GM19397 (cell line): ENCODE measurements at regions not wholly inside any gene's neighbourhood (a gene's known extent, or its start where the extent isn't known, plus 50 kb on each side); places are given as distances from the start of the nearest gene placed in this dataset.

Experiments used
- ATAC-seq: cut with Tn5 transposase; IDR thresholded peaks from one replicate; pipeline ENCODE4 v1.9.1; 2021; ENCODE audit warnings: mild to moderate bottlenecking, moderate library complexity; ENCODE audit not compliant: unreplicated experiment

- ATAC-seq = no peak
Observed at GRCh38 chr4:152269448-152270191, 266.3 kb downstream of the FBXW7 start.

DNA sequence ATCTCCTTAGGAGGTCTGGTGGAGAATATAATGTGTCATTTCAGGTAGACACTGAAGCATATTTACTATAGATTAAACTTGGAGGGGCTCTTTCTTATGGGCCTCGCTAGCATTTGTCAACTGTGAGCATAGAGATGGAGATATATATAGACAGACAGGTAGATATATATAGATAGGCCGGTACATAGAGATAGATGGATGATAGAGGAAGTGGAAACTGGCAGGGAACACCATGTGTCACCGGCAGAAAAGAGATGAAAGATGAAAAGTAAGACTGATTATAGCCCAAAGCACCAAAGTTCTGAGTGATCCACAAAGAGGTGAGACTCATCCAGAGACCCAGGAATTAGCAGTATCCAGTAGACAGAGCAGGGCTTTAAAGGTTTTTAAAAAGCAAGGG, 268.1 kb downstream of the FBXW7 start:
- ATAC-seq = no peak

- ATAC-seq = no peak
Observed at GRCh38 chr4:152266831-152267480, 268.9 kb downstream of the FBXW7 start.

DNA sequence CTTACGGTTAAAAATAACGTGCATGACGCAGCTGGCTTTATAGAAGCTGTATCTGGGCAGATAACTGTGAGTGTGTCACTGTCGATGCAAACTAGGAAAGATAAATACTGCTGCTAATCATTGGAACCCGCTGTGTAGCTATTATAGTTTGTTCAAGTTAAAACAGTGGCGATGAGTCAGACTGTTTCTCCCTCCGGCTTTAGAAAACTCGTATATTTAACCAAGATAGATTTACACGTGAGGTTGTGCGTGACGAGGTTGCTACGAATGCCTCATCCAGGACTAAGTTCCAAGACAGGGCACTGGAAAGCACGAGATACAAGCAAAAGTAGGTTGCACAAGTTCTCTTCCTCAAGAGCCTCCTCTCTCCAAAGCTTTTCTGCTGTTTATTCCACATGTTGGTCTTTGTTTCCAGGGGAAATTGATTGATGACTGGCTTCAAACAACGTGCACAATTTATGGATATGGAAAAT, 270.7 kb downstream of the FBXW7 start:
- ATAC-seq = no peak

DNA sequence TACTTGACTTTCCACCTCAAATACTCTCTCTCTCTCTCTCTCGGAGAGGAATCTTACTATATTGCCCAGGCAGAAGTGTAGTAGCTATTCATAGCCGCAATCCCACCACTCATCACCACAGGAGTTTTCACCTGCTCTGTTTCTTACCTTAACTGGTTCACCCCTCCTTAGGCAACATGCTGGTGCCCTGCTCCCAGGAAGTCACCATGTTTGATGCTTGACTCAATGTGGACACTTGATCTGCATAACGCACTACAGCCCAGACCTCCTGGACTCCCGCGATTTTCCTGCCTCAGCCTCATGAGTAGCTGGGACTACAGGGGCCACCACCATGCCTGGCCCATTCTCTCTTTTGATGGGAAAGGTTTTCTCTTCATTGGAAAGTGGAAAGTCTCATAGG, 271.8 kb downstream of the FBXW7 start:
- ATAC-seq = no peak

GRCh38 chr4:152259866-152260265, 276.0 kb downstream of the FBXW7 start:
- no peak for ATAC-seq

- no peak for ATAC-seq
Observed at GRCh38 chr4:152258804-152259708, 276.8 kb downstream of the FBXW7 start.

- ATAC-seq = no peak
Observed at GRCh38 chr4:152258391-152258790, 277.5 kb downstream of the FBXW7 start.

DNA sequence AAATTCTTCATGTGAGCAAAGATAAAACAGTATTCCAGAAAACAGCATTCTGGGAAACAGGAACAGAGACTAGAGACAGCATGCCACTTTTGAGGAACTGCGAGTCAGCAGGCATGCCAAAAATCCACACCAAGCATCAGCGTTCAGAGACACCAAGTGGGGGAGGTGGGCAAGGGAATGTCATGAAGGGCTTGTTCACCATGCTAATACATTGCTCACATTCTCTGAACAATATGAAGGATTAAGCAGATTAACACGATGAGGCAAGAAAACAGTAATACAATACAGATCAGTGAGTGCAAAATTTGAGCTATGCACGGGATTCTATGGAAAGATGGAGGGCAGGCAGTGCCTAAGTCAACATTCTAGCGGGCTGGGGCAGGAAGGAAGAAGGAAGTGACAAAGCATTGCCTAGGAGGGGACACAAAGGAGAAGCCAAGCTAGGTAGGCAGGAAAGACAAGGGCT, 278.3 kb downstream of the FBXW7 start:
- ATAC-seq = no peak

GRCh38 chr4:152256996-152257395, 278.9 kb downstream of the FBXW7 start:
- ATAC-seq = no peak

DNA sequence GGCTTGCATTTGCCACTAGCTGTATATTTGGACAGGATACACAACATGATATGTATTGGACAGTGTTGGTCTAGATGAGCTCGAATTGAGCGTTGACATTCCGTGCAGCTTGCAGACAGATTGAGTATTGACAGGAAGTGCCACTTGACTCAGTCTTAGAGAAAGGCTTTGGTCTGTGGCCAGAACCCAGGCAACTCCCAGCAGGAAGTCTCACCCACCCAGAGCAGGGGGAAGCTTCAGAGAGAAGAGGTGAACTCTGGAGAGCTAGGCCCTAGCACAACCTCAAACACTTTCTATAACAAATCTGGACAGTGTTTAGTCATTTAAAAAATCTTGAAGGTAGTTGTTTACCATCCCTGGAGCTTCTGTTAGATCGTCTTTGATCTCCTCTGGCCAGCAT, 280.5 kb downstream of the FBXW7 start:
- peak; percentile 82 for ATAC-seq

DNA sequence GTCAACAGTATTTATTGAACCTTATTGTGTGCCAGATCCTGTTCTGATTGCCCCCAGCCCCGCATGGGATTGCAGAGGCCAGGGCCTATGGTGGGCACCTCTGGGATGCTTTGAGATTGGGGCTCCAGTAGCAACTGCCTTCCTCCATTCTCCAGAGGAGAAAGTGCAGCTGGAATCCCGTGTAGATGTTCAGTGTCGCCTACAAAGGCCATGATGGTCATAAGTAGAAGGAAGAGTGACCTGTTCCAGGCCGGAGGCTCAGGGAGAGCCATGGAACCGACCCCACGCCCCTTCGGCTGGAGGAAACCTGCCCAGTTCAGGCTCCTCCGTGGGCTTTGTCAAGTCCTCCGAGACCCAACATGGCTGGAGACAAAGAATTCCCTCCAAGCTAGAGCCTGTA, 287.5 kb downstream of the FBXW7 start:
- no peak for ATAC-seq

DNA sequence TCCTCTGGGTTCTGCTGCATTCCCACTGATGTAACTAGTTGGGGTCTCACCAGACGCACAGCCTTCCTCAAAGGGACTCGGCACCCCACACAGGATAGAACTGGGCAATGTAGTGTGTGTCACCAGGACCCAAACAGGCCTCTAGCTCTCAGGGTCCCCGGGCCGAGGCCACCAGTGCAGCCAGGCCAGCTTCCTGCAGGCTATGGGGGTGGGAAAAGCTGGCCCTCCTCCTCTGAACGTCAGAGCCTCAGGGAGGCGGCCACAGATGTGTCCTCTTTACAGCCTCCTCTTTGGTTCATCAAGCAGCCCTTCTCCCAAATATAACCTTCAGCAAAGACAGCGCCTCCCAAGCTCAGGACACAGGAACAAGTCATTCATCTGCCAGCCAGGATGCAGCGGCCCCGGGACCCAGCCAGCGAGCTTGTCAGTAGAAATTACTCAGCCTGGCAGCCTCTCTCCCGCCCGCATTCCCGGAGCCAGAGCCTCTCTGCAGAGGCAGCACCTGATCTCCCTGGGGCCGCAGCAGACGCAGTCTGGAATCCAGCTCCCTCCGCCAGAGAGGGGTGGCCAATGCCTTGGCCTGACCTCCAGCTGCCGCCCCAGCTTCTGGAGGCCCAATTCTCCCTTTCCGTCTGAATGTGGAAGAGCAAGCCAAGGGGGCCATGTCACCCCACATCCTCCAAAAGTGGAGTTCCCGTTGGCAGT, 288.5 kb downstream of the FBXW7 start:
- ATAC-seq = no peak

GRCh38 chr4:152246659-152247058, 289.2 kb downstream of the FBXW7 start:
- no peak for ATAC-seq

- no peak for ATAC-seq
Observed at GRCh38 chr4:152245680-152246079, 290.2 kb downstream of the FBXW7 start.

- no peak for ATAC-seq
Observed at GRCh38 chr4:152244659-152245058, 291.2 kb downstream of the FBXW7 start.

DNA sequence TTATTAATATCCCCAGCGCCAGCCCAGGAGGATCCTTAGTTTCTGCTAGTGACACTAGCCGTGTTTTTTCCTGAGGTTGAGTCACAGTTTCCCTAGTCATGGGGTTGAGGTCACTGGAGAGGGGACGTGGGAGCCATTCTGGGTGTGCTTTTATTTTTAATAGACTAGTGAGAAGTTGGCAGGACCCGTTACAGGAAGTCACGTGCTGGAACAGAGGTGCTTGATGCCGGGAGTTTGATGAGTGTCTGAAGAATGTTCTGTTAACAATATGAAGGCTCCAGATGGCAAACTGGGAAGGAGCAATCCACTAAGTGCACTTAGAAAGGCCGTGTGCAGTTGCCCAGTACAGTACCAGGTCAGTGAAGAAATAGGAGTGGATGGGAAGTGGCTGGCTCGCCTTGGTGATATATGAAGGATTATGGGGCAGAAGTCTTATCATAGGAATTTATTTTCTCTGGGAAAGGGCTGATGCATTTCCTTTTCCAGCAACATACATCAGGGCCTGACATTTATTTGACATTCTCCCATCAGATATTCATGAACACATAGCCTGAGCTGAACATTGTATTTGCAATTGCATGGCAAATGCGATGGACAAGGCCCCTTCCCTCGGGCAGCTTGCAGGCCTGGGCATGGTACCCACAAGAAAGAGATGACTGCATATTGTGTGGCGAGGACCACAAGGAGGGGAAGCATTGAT, 291.8 kb downstream of the FBXW7 start:
- ATAC-seq = no peak

- no peak for ATAC-seq
Observed at GRCh38 chr4:152243206-152243605, 292.7 kb downstream of the FBXW7 start.

- ATAC-seq = no peak
Observed at GRCh38 chr4:152240232-152240631, 295.7 kb downstream of the FBXW7 start.

- ATAC-seq = no peak
Observed at GRCh38 chr4:152239216-152239615, 296.7 kb downstream of the FBXW7 start.
